HepG2 (cell line): ENCODE measurements at regions not wholly inside any gene's neighbourhood (a gene's known extent, or its start where the extent isn't known, plus 50 kb on each side); places are given as distances from the start of the nearest gene placed in this dataset.

ENCODE experiments used
- DR1 ChIP-seq: sonication (generic); formaldehyde crosslinking; IDR thresholded peaks from 2 replicates; pipeline ENCODE4 v1.8.0; 2021; ENCODE audit warnings: mild to moderate bottlenecking, missing genetic modification reagents, inconsistent platforms
- SP1 ChIP-seq, 2 experiments: fragments of 450-650 bp in 1 of 2; sonication (generic) in 1 of 2; formaldehyde crosslinking in 1 of 2; IDR thresholded peaks; 2 replicates each; pipeline versions ENCODE4 v1.4.0 to v1.6.1; 2016 to 2020; ENCODE audit warnings: missing genetic modification reagents in 1 of 2

GRCh38 chr5:2219149-2219776 is 336.5 kb upstream of the IRX4 start:
- TF ChIP-seq SP1 (IDR thresholded peaks at IDR 0.05): no peak
- TF ChIP-seq SP1 (CRISPR knock-in tag; IDR thresholded peaks at IDR 0.05): no peak
- no peak for TF ChIP-seq DR1 (CRISPR knock-in tag)
